Right forelimb (tissue), 1 donor: ENCODE measurements at regions not wholly inside any gene's neighbourhood (a gene's known extent, or its start where the extent isn't known, plus 50 kb on each side); places are given as distances from the start of the nearest gene placed in this dataset.
"Not testable (repeated sequence)": the region's sequence is repeated elsewhere in the genome, so short reads cannot be mapped to it uniquely, and the experiment has no call there.

Experiments
- DNase-seq: peaks from one replicate; pipeline ENCODE4 v3.0.0-alpha.2; 2018

- DNase-seq, result no peak
Observed at GRCh38 chr3:178302966-178303930, 233.0 kb upstream of the KCNMB2 start.

- DNase-seq, result no peak
Observed at GRCh38 chr3:178304758-178305467, 231.3 kb upstream of the KCNMB2 start.

- DNase-seq, result no peak
Observed at GRCh38 chr3:178306432-178307115, 229.7 kb upstream of the KCNMB2 start.

- DNase-seq, result no peak
Observed at GRCh38 chr3:178308771-178309170, 227.5 kb upstream of the KCNMB2 start.

GRCh38 chr3:178310949-178311348 lies 225.3 kb upstream of the KCNMB2 start:
- DNase-seq, result no peak

- no peak for DNase-seq
Observed at GRCh38 chr3:178313716-178314115, 222.5 kb upstream of the KCNMB2 start.

GRCh38 chr3:178318340-178318739 lies 217.9 kb upstream of the KCNMB2 start:
- DNase-seq, result no peak

GRCh38 chr3:178318941-178319816 lies 217.1 kb upstream of the KCNMB2 start:
- DNase-seq, result no peak

GRCh38 chr3:178320456-178321351 lies 215.5 kb upstream of the KCNMB2 start:
- no peak for DNase-seq

- no peak for DNase-seq
Observed at GRCh38 chr3:178324356-178324755, 211.9 kb upstream of the KCNMB2 start.

GRCh38 chr3:178325330-178325729 lies 210.9 kb upstream of the KCNMB2 start:
- DNase-seq, result no peak

- DNase-seq, result no peak
Observed at GRCh38 chr3:178329936-178330335, 206.3 kb upstream of the KCNMB2 start.

GRCh38 chr3:178334239-178334638 lies 202.0 kb upstream of the KCNMB2 start:
- DNase-seq, result no peak

GRCh38 chr3:178336336-178336735 lies 199.9 kb upstream of the KCNMB2 start:
- no peak for DNase-seq

- DNase-seq, result no peak
Observed at GRCh38 chr3:178340506-178340905, 195.7 kb upstream of the KCNMB2 start.

- DNase-seq, result no peak
Observed at GRCh38 chr3:178341636-178342035, 194.6 kb upstream of the KCNMB2 start.

GRCh38 chr3:178342111-178342510 lies 194.1 kb upstream of the KCNMB2 start:
- DNase-seq, result no peak

GRCh38 chr3:178343433-178344038 lies 192.7 kb upstream of the KCNMB2 start:
- no peak for DNase-seq

- DNase-seq, result no peak
Observed at GRCh38 chr3:178345944-178346343, 190.3 kb upstream of the KCNMB2 start.

GRCh38 chr3:178348561-178349217 lies 187.5 kb upstream of the KCNMB2 start:
- DNase-seq, result not testable (repeated sequence)
